Breast epithelium (tissue), 4 donors: ENCODE measurements at regions not wholly inside any gene's neighbourhood (a gene's known extent, or its start where the extent isn't known, plus 50 kb on each side); places are given as distances from the start of the nearest gene placed in this dataset.

Source experiments
- DNase-seq, 2 donors: peaks; one replicate each; pipeline ENCODE4 v3.0.0-alpha.2; 2019; ENCODE audit warnings: low spot score in 2 of 2
- H3K27ac ChIP-seq, 2 donors: fragments of 200-600 bp; sonication (generic) in 1 of 2; one replicate each; pipeline ENCODE4 v1.5.1; 2016 to 2019; ENCODE audit warnings: mild to moderate bottlenecking in 1 of 2
- H3K27me3 ChIP-seq, 2 donors: fragments of 200-600 bp; sonication (generic) in 1 of 2; one replicate each; pipeline versions ENCODE4 v1.5.1 to v1.6.0; 2017 to 2019; ENCODE audit warnings: control low read depth in 1 of 2, mild to moderate bottlenecking in 1 of 2
- H3K36me3 ChIP-seq: fragments of 200-600 bp; one replicate; pipeline ENCODE4 v1.5.1; 2019
- H3K4me1 ChIP-seq, 2 donors: fragments of 200-600 bp; sonication (generic); one replicate each; pipeline ENCODE4 v1.5.1; 2016 to 2019; ENCODE audit warnings: control low read depth in 1 of 2
- H3K4me3 ChIP-seq, 3 donors: fragments of 200-600 bp; sonication (generic); 1 replicate in 2 of 3; 2 replicates in 1 of 3; pipeline ENCODE4 v1.5.1; 2016 to 2019; ENCODE audit warnings: mild to moderate bottlenecking in 3 of 3, moderate library complexity in 2 of 3
- H3K9me3 ChIP-seq, 2 donors: fragments of 200-600 bp; sonication (generic) in 1 of 2; one replicate each; pipeline ENCODE4 v1.5.1; 2016 to 2019; ENCODE audit warnings: control low read depth in 1 of 2
- CTCF ChIP-seq, 3 donors: fragments of 450-650 bp; IDR thresholded peaks; one replicate each; pipeline ENCODE4 v1.5.1; 2016 to 2017; ENCODE audit warnings: antibody characterized with exemption in 3 of 3, mild to moderate bottlenecking in 3 of 3, moderate library complexity in 3 of 3
- POLR2A ChIP-seq: fragments of 450-650 bp; IDR thresholded peaks from one replicate; pipeline ENCODE4 v1.6.1; 2016; ENCODE audit warnings: antibody characterized with exemption, mild to moderate bottlenecking, moderate library complexity
- POLR2AphosphoS5 ChIP-seq, 3 donors: sonication (generic); formaldehyde crosslinking; IDR thresholded peaks; one replicate each; pipeline ENCODE4 v1.6.1; 2017; ENCODE audit warnings: antibody characterized with exemption in 3 of 3
- intact Hi-C: fragments of 100-400 bp; cut with DNase I; formaldehyde crosslinking; loops from one replicate; pipeline ENCODE4 v1.15.1; 2023; ENCODE audit warnings: low total_unique reads

- TF ChIP-seq POLR2AphosphoS5 (IDR thresholded peaks at IDR 0.05), result no peak
- TF ChIP-seq POLR2A, result no peak
- TF ChIP-seq CTCF (IDR thresholded peaks at IDR 0.05), result no peak
- no peaks in the 10 kb centered on the region for H3K4me1 ChIP-seq
- H3K4me3 ChIP-seq, result no peak overlapping the region
- H3K27me3 ChIP-seq, result no peaks in the 10 kb centered on the region
- no peak overlapping the region for H3K27ac ChIP-seq
- intact Hi-C loops, result no loop called here
- no peaks in the 10 kb centered on the region for H3K9me3 ChIP-seq
- DNase-seq, result no peak
- no peaks in the 10 kb centered on the region for H3K36me3 ChIP-seq
Observed at GRCh38 chr2:129459200-129459876, 520.1 kb upstream of the RAB6C start.

DNA sequence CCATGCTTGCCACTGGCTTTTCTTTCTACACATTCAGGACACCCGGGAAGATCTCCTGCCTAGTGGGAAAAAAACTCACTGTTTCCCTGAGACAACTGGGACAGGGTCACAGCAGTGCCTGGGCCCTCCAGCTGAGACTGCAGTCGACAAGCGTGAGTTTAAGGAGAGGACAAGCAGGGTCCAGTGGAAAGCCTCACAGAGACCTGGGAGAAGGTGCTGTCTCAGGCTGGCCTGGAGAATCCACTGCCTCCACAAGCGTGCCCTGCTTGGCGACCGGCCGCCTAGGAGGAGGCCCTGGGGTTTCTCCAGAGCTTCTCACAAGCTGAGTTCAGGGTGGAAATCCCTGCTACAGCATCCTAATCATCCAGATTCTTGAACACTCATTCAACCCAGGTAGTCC, 519.6 kb upstream of the RAB6C start:
- no peak for DNase-seq
- intact Hi-C loops, result no loop called here
- Histone ChIP-seq H3K4me3 (no peak overlapping the region), H3K9me3 (no peaks in the 10 kb centered on the region), H3K27ac (no peak overlapping the region), H3K27me3 (no peaks in the 10 kb centered on the region), H3K36me3 (no peaks in the 10 kb centered on the region), H3K4me1 (no peaks in the 10 kb centered on the region)
- TF ChIP-seq POLR2A (no peak), CTCF (IDR thresholded peaks at IDR 0.05) (no peak), POLR2AphosphoS5 (IDR thresholded peaks at IDR 0.05) (no peak)

DNA sequence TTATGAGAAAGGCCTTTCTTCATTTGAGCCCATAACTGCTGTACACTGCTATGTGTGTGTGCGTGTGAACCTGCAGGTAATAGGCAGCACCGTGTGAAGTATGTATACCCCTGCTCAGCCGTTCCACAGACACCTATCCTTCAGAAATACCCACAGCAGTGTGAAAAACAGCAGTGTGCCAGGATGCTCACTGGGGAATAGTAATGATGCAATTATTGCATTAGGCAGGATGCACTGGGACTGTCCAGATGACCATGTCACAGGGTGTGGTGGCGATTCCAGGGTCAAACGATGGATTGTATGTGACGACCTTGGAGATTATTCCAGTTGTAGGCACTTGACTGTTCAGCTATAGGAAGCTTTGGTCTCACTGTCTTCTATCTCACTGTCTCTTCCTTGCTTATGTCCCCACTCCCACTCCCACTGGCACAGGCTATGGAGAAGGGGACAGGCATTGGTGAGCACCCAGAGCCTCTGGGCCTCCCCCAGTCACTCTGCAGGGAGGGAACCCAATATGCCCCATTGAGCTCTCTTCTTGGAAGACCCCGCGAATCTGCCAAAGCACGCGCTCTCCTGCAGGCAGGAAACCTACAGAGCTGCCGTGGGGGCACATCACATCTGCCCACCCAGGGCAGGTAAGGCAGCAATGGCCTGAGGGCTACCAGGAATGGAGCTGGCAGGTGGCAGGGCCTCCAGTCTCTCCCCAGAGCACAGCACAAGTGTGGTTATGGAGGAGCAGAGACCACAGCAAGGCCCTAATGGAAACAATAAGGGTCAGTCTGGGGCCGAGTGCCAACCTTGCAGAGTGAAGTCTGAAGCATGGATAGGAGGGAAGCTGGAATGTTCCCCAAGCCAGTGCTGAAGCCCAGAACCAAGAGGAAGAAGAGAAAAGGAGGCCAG, 518.9 kb upstream of the RAB6C start:
- Histone ChIP-seq H3K27me3 (no peaks in the 10 kb centered on the region), H3K36me3 (no peaks in the 10 kb centered on the region), H3K27ac (no peak overlapping the region), H3K4me1 (no peaks in the 10 kb centered on the region), H3K4me3 (no peak overlapping the region), H3K9me3 (no peaks in the 10 kb centered on the region)
- intact Hi-C loops, result no loop called here
- DNase-seq, result no peak
- TF ChIP-seq POLR2A, result no peak
- TF ChIP-seq CTCF (IDR thresholded peaks at IDR 0.05), result no peak
- TF ChIP-seq POLR2AphosphoS5 (IDR thresholded peaks at IDR 0.05), result no peak

- no peaks in the 10 kb centered on the region for H3K9me3 ChIP-seq
- H3K4me1 ChIP-seq, result no peaks in the 10 kb centered on the region
- no peak overlapping the region for H3K27ac ChIP-seq
- H3K27me3 ChIP-seq, result no peaks in the 10 kb centered on the region
- H3K4me3 ChIP-seq, result no peak overlapping the region
- no peak for DNase-seq
- no peaks in the 10 kb centered on the region for H3K36me3 ChIP-seq
- intact Hi-C loops, result no loop called here
- TF ChIP-seq POLR2AphosphoS5 (IDR thresholded peaks at IDR 0.05) (no peak), CTCF (IDR thresholded peaks at IDR 0.05) (no peak), POLR2A (no peak)
Observed at GRCh38 chr2:129462349-129462748, 517.1 kb upstream of the RAB6C start.

DNA sequence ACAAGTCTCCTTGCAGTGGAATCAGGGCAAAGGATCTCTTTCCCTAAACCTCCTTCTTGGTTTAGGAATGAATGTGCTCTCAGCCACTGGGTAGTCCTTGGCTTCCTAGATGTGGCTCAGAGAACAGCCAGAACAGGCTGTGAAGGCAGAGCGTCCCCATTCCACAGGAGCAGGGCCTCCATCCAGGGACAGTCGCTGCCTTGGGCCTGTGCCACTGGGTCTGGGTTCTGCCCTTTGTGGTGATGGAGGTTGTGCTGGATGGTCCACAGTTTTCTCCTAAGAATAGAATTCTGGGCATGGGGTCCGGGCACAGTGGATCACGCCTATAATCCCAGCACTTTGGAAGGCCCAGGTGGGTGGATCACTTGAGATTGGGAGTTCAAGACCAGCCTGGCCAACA, 516.5 kb upstream of the RAB6C start:
- no peak overlapping the region for H3K27ac ChIP-seq
- no peaks in the 10 kb centered on the region for H3K27me3 ChIP-seq
- no peaks in the 10 kb centered on the region for H3K36me3 ChIP-seq
- H3K9me3 ChIP-seq, result no peaks in the 10 kb centered on the region
- intact Hi-C loops, result no loop called here
- no peak for TF ChIP-seq POLR2A
- TF ChIP-seq POLR2AphosphoS5 (IDR thresholded peaks at IDR 0.05), result no peak
- no peak for TF ChIP-seq CTCF (IDR thresholded peaks at IDR 0.05)
- no peak overlapping the region for H3K4me3 ChIP-seq
- DNase-seq, result no peak
- no peaks in the 10 kb centered on the region for H3K4me1 ChIP-seq
